Cardiac fibroblast (primary cell): ENCODE measurements at regions not wholly inside any gene's neighbourhood (a gene's known extent, or its start where the extent isn't known, plus 50 kb on each side); places are given as distances from the start of the nearest gene placed in this dataset.

Experiments
- DNase-seq, 2 donors: peaks; one replicate each; pipeline versions ENCODE4 v3.0.0 to v3.0.0-alpha.2; 2010; ENCODE audit warnings: low read depth in 2 of 2
- H3K4me3 ChIP-seq, 2 donors: replicated peaks in 1 of 2; 1 replicate in 1 of 2; 2 replicates in 1 of 2; pipeline ENCODE4 v1.5.1; 2011; ENCODE audit warnings: low read depth in 2 of 2, low read length in 2 of 2, mild to moderate bottlenecking in 2 of 2, moderate library complexity in 1 of 2
- CTCF ChIP-seq: IDR thresholded peaks from one replicate; pipeline ENCODE4 v1.5.1; 2011; ENCODE audit warnings: low read depth, mild to moderate bottlenecking, low read length, inconsistent platforms

DNA sequence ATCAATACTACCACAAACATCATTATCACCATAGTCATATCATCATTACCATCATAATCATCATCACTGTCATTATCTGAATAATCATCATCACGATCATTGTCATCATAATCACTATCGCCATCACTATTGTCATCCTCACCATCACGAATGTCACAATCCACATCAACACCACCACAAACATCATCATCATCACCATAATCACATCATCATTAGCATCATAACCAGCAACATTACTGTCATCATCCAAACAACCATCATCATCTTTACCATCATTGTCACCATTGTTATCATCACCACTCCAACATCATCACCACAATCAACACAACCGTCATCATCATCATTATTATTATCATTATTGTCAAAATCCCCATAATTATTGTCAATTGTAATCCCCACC lies 61.2 kb downstream of the MBD3L1 start:
- H3K4me3 ChIP-seq: no peak overlapping the region
- TF ChIP-seq CTCF: no peak
- DNase-seq: no peak

- no peak overlapping the region for H3K4me3 ChIP-seq
- no peak for DNase-seq
- TF ChIP-seq CTCF: no peak
Observed at GRCh38 chr19:8897106-8897505, 64.9 kb downstream of the MBD3L1 start.

DNA sequence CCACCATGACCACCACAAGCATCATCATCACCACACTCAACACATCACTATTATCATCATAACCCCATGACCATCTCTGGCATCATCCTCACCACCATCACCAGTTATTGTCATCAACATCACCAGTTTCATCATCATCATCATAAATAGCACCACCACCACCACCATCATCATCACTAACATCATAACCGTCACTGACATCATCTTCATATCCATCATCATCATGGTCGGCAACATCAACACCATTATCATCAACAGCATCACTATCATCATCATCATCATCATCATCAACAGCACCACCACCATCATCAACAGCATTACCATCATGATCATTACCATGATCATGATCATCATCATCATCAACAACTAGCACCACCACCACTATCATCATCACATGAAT lies 67.2 kb downstream of the MBD3L1 start:
- no peak for DNase-seq
- no peak for TF ChIP-seq CTCF
- H3K4me3 ChIP-seq: no peak overlapping the region

GRCh38 chr19:8900421-8900820 lies 68.2 kb downstream of the MBD3L1 start:
- no peak for DNase-seq
- H3K4me3 ChIP-seq: no peak overlapping the region
- TF ChIP-seq CTCF: no peak

DNA sequence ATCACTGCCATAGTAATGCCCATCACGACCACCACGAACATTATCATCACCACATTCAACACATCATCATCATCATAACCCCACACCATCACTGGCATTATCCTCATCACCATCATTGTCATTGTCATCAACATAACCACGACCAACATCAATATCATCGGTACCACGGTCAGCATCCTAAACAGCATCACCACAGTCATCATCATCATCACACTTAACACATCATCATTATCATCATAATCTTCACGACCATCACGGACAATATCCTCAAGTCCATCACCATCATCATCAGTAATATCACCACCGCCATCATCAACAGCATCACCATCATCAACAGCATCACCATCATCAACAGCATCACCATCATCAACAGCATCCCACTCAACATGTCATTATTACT lies 70.3 kb downstream of the MBD3L1 start:
- DNase-seq: no peak
- TF ChIP-seq CTCF: no peak
- H3K4me3 ChIP-seq: no peak overlapping the region

DNA sequence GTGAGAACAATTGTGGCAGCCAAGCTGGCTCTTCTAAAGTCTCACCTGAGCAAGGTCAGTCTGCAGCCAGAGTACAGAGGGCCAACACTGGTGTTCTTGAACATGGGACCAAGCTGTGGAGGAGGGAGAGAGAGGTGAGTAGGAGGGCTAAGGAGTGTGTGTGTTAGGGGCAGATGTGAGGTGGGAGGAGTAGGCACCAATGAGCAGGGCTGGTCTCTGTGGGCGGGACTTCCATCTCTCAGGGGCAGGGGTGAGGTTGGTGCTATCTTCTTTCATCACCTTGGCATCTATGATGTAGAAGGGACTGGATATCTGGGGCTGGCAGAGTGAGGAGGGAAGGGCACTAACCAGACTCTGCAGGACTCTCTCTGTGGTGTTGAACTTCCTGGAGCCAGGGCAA lies 72.4 kb downstream of the MBD3L1 start:
- no peak overlapping the region for H3K4me3 ChIP-seq
- no peak for DNase-seq
- TF ChIP-seq CTCF: no peak

- no peak overlapping the region for H3K4me3 ChIP-seq
- no peak for DNase-seq
- no peak for TF ChIP-seq CTCF
Observed at GRCh38 chr19:8905342-8905741, 73.2 kb downstream of the MBD3L1 start.
